GM21423 (cell line): ENCODE measurements at regions not wholly inside any gene's neighbourhood (a gene's known extent, or its start where the extent isn't known, plus 50 kb on each side); places are given as distances from the start of the nearest gene placed in this dataset.

Experiments
- ATAC-seq: cut with Tn5 transposase; IDR thresholded peaks from one replicate; pipeline ENCODE4 v1.9.1; 2021; ENCODE audit warnings: mild to moderate bottlenecking, moderate library complexity; ENCODE audit not compliant: unreplicated experiment

DNA sequence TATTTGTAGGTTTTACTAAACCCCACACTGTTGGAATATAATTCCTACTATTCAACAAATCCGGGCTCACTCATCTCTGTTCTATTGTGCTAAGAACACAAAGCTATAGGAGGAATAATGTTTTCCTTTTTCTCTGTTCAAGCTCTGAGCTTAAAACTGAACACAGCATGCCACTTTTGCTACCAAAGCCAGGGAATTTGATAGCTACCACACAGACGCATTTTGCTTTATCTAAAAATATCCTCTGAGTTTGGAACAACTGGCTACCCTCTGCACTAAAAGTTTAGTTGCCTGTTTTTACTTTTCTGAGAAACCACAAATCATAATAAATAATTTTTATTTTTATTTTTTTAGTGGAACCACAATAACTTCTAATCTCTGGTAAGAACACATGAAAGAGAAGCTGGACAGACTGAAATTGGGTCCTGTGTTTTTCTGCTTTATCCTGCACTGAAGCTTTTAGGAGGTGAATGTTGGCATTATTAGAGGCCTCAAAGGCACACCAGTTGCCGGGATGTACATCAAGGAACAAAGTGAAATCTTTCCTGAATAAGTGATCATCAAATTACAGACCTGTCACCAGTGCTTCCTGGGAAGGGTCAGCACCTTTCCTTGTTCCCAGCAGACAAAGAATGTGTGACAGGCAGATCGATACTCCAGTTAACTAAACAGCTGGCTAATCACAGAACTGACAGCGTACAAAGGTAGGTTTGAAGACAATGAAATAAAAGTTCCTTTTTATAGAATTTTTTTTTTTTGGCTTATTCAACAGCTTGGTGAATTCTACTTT is 523.2 kb upstream of the TENM4 start:
- no peak for ATAC-seq

- no peak for ATAC-seq
Measured at GRCh38 chr11:79960461-79960860, 519.6 kb upstream of the TENM4 start.

DNA sequence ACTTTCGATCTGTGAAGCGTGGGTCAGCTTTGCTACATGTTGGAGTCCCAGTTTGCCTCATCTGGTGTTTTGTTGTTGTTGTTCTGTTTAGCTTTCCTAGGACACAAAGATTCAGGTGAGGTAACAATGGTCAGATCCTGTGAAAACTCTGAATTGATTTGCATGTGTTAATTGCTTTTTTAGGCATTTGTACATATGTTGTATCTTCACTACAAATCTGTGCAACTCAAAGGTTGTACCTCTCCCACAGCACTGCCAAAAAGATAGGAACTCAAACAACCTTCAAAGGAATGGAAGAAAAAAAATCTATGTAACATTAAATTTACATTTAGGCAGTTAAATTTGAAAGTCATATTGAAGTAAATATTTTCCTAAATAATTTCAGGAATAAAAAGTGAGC is 518.5 kb upstream of the TENM4 start:
- ATAC-seq = no peak

DNA sequence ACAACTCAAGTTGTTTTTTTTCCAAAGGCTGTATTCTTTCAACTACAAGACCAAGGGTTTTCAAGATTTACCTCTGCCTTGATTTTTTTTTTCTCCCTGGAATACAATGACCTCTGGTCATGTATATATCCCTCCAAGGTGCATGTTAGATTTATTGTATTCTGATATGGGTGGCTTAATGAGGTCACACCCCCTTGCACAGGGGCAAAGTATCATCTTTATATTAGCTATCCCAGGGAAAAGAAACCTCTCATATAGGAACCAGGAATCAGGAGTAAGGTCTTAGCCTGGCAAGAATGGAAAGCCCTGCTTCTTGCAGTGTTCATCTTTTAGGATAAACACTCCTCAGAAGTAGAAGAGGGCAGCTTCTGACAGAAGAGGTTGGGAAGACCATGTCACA is 516.9 kb upstream of the TENM4 start:
- no peak for ATAC-seq

DNA sequence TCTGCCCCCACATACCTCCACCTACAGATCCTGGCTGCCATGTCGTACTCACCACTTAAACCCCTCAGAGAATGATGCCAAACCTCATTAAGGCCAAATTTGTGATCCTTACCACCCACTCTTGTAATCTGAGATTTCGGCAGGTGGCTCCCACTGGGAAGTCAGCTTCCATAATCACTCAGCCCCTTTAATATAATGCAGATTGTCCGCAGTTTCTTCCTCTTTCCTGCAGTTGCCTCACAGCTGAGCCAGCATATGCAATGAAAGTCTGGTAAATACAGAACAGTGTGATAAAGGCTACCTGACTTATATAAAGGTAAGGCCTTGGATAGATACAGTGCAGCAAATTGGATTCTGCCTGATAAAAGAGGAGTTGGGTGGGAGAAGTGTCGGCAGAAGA is 515.2 kb upstream of the TENM4 start:
- ATAC-seq = no peak

- no peak for ATAC-seq
Measured at GRCh38 chr11:79953629-79954028, 512.8 kb upstream of the TENM4 start.

DNA sequence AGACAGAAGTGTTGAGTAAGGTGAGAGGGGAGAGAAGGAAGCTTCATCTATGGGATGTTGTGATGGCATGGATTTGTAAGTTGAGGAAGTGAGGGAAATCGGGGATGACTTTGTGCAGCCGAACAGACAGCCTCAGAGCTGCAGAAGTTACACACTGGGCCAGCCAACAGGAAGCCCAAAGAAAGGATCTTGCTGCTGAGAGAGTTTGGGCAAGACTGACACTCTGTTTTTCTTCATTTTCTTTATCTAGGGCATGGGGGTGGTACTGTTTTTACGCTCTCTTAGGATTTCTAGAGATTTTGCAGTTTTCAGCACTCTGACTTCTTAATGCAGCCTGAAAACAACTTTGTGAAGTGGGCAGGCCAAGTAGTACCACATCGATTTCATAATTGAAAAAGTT is 509.9 kb upstream of the TENM4 start:
- no peak for ATAC-seq

GRCh38 chr11:79950172-79950571 is 509.3 kb upstream of the TENM4 start:
- ATAC-seq = no peak

- no peak for ATAC-seq
Measured at GRCh38 chr11:79949574-79949973, 508.7 kb upstream of the TENM4 start.

DNA sequence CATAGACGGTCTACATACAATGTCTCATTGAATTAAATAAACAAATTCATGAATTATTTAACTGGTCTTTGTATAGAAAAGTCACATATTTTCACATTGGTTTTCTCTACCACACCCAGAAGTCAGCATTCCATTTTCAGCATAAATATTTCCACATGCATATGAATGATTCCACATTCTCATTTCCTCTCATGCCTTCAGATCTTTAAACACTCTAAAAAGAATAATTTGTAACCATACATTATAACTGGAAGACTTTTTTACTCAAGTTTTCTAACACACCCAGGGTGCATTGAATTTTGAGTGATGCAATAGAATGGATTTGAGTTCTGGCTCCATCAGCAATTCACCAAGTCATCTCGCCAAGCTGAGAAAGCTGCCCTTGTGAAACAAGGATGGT is 501.8 kb upstream of the TENM4 start:
- no peak for ATAC-seq

DNA sequence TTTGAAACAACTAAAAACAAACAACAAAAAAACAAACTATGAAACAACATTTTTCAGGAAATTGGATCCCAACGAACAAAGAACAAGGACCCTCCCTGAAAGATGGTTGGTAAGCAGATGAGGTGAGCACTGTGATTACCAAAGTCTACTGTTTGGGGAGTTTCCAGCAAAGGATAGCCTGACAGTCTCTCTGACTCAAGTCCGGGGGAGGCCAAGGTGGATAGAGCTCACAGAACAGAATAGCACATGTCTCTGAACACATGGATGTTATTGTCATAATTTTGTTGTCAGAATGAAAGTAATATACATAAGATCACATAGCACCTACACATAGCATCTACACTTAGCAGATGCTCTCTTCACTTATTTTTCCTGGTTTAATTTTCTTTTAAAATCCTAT is 501.3 kb upstream of the TENM4 start:
- no peak for ATAC-seq

- no peak for ATAC-seq
Measured at GRCh38 chr11:79940974-79941735, 500.3 kb upstream of the TENM4 start.

DNA sequence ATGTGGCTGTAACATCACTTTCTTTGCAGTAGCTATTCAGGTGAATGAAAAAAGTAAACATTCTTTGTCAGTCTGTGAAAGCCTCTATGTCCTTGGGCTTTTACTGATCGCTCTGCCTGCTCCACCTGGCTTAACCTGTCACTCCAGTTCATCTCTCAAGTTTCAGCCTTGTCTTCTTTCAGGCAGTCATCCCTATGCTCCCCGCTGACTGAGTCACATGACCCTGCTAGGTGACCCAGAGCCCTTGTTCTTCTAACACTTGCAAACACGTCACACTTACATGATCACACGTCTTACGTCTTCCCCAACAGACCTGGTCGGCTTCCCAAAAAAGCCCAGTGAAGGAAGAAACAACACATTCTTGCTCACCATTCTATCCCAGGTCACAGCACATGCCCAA is 499.3 kb upstream of the TENM4 start:
- no peak for ATAC-seq

DNA sequence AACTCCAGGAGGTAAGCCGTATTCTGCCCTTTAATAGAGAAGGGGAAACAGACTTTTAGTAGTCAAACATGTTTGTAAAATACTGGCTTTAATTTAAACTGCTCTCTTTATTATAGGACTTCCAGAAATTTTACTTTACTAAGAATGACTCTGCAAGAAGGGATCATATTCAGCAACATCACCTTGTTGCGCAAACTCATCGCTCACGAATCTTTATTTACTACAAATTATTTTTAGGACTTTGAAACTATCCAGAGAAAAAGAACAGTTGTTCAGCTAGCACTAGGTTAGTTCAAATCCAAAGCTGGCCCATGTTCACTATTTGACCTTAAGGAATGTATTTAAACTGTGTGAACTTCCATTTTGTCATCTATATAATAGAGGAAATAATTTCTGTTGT is 498.3 kb upstream of the TENM4 start:
- no peak for ATAC-seq

DNA sequence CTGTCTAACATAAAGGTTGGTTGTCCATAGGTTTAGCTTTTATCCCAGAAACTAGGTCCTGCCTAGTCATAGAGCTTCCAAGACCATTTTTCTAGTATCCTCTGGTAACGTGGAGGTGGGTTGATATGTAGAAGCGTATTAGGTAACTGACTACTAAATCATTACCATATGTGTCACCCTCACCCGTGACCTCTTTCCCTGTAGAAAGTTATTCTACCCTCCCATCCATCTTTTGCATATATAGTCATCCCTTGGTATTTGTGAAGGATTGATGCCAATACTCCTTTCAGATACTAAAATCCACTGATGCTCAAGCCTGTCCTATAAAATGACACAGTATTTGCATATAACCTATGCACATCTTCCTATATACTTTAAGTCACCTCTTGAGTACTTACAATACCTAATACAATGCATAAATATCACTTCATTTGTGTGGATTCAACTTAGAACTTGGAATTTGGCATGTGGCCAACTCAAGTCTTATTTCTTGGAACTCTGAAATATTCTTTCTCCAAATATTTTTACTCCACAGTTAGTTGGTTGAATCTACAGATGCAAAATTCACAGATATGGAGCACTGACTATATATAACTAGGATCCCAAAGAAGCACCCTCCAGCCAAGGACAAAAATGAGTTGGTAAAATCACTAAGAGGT is 497.0 kb upstream of the TENM4 start:
- no peak for ATAC-seq

DNA sequence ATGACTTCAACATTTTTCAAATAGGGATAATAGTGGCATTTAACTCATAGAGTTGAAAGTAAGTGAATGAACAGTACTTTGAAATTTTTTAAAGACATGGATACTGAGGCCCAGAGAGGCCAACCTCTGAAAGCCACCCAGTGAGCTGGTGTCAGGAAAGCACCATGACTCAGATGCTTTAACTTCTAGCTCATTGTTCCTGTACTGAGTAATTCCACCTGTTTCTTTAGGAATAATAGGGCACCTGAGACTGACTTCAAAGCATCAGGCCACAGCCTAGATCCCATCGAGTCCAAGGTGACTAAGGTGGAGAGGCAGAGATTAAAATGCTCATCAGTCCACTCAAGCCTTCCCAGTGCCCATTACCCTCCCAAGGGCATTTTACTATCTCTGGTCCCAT is 491.8 kb upstream of the TENM4 start:
- no peak for ATAC-seq

GRCh38 chr11:79931692-79932091 is 490.9 kb upstream of the TENM4 start:
- ATAC-seq = no peak

DNA sequence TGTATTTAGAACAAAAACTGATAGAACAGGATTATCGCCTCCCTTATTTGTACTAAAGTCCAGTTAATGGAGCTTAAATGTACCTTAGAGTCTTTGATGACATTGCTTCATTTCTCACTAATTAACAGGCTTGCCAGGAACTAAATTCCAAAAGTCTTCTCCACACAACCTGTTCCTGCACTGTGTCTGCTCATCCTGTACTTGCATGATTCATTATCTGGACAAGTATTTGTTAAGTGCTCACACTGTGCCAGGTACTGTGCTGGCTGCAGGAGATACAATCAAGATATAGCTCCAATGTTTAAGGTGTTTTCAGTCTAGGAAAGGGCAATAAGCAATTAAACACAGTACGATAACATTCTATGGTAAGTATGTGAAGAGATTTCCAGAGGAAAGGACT is 485.9 kb upstream of the TENM4 start:
- ATAC-seq = no peak

- peak; percentile 99 for ATAC-seq
Measured at GRCh38 chr11:79925570-79925969, 484.7 kb upstream of the TENM4 start.

GRCh38 chr11:79922641-79923040 is 481.8 kb upstream of the TENM4 start:
- ATAC-seq = no peak

DNA sequence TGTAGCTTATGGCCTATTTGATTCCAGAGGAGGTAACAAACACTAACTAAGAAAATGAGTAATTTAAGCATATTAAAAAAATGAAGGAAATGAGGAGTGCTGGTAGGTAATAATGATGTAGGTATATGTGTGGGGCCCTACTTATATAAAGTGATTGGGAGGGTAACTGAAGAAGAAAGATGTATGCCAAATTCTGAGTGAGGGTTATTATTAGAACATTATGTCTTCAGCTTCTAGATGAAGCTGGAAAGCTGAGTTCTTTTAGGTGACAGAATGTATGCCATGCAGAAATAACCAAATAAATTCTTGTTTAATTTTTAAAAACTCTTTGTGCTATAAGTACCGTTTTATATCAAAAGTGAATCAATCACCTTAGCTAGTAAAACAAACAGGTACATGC is 479.6 kb upstream of the TENM4 start:
- ATAC-seq = no peak

DNA sequence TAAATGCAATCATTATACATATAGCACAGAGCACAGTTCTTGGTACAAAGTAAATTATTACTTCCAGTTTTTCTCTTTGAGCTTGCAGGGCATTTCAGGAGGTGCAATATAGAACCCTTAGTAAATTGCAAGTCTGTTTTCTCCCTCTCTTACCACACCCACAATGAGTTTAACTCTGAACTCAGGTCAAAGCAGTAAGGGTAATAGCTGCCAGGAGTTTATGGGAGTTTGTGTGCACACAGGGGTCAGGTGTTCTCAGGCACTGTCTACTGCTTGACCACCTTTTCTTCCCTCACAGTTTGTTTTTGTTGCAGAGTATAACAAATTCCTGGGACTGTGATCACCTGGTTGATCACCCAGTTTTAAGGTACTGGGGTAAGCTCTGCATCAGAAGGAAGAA is 478.5 kb upstream of the TENM4 start:
- no peak for ATAC-seq
